Duodenal mucosa (tissue), 2 donors: ENCODE measurements at regions not wholly inside any gene's neighbourhood (a gene's known extent, or its start where the extent isn't known, plus 50 kb on each side); places are given as distances from the start of the nearest gene placed in this dataset.

Experiments
- H3K27ac ChIP-seq: one replicate; pipeline ENCODE4 v1.7.0; 2013; ENCODE audit warnings: low read depth, low read length
- H3K27me3 ChIP-seq, 2 donors: one replicate each; pipeline ENCODE4 v1.7.0; 2013; ENCODE audit warnings: low read length in 2 of 2, control low read depth in 1 of 2; ENCODE audit not compliant: insufficient read depth in 2 of 2, control insufficient read depth in 1 of 2
- H3K36me3 ChIP-seq, 2 donors: one replicate each; pipeline ENCODE4 v1.7.0; 2013; ENCODE audit warnings: low read length in 2 of 2, control low read depth in 1 of 2; ENCODE audit not compliant: insufficient read depth in 2 of 2, control insufficient read depth in 1 of 2
- H3K4me1 ChIP-seq, 2 donors: one replicate each; pipeline ENCODE4 v1.7.0; 2013; ENCODE audit warnings: low read length in 2 of 2, control low read depth in 1 of 2; ENCODE audit not compliant: insufficient read depth in 2 of 2, control insufficient read depth in 1 of 2
- H3K4me3 ChIP-seq, 2 donors: one replicate each; pipeline ENCODE4 v1.7.0; 2013; ENCODE audit warnings: low read length in 2 of 2, low read depth in 1 of 2
- H3K9ac ChIP-seq, 2 donors: one replicate each; pipeline ENCODE4 v1.7.0; 2013; ENCODE audit warnings: low read length in 2 of 2, low read depth in 1 of 2
- H3K9me3 ChIP-seq, 2 donors: one replicate each; pipeline ENCODE4 v1.7.0; 2013; ENCODE audit warnings: low read length in 2 of 2, control low read depth in 1 of 2; ENCODE audit not compliant: control insufficient read depth in 1 of 2

GRCh38 chr4:136156947-136157346 lies 1375.3 kb downstream of the PCDH18 start:
- Histone ChIP-seq H3K27me3 (no peaks in the 10 kb centered on the region), H3K36me3 (no peaks in the 10 kb centered on the region), H3K9me3 (peaks cover 0 to 2% of the 10 kb centered on the region in 2 donors), H3K4me3 (no peak overlapping the region), H3K27ac (no peak overlapping the region), H3K9ac (no peak overlapping the region), H3K4me1 (no peaks in the 10 kb centered on the region)

GRCh38 chr4:136150046-136150445 lies 1382.2 kb downstream of the PCDH18 start:
- Histone ChIP-seq H3K9ac (no peak overlapping the region), H3K36me3 (no peaks in the 10 kb centered on the region), H3K27me3 (no peaks in the 10 kb centered on the region), H3K27ac (no peak overlapping the region), H3K4me1 (no peaks in the 10 kb centered on the region), H3K4me3 (no peak overlapping the region), H3K9me3 (peaks cover 2 to 8% of the 10 kb centered on the region in 2 donors)

- Histone ChIP-seq H3K4me1 (no peaks in the 10 kb centered on the region), H3K27ac (no peak overlapping the region), H3K9ac (no peak overlapping the region), H3K9me3 (no peaks in the 10 kb centered on the region), H3K27me3 (no peaks in the 10 kb centered on the region), H3K4me3 (no peak overlapping the region), H3K36me3 (no peaks in the 10 kb centered on the region)
Measured at GRCh38 chr4:136136601-136137000, 1395.7 kb downstream of the PCDH18 start.

GRCh38 chr4:136124251-136124745 lies 1408.0 kb downstream of the PCDH18 start:
- no peak overlapping the region for H3K4me3 ChIP-seq
- no peak overlapping the region for H3K9ac ChIP-seq
- H3K27me3 ChIP-seq, result no peaks in the 10 kb centered on the region
- H3K4me1 ChIP-seq, result no peaks in the 10 kb centered on the region
- H3K9me3 ChIP-seq, result no peaks in the 10 kb centered on the region
- H3K27ac ChIP-seq, result no peak overlapping the region
- H3K36me3 ChIP-seq, result no peaks in the 10 kb centered on the region

DNA sequence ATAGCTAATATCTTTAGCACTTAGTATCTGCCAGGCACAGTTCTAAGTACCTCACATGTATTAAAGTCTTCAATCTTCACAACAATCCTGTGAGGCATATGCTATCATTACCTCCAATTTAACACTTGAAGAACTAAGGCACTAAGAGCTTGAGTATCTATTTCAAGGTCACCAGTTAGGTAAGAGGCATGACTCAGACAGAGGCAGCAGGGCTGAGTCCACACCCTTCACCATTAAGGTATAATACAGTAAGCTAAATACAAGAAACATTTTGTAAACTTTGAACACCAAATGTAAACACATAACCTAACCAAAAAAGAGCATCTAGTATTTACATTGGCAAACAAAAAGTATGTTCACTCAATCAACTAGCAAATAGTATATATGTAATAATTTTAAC lies 1410.9 kb downstream of the PCDH18 start:
- no peaks in the 10 kb centered on the region for H3K36me3 ChIP-seq
- no peak overlapping the region for H3K4me3 ChIP-seq
- H3K4me1 ChIP-seq, result no peaks in the 10 kb centered on the region
- H3K9ac ChIP-seq, result no peak overlapping the region
- H3K27me3 ChIP-seq, result no peaks in the 10 kb centered on the region
- peaks cover 0 to 3% of the 10 kb centered on the region in 2 donors for H3K9me3 ChIP-seq
- H3K27ac ChIP-seq, result no peak overlapping the region

- peaks cover 0 to 3% of the 10 kb centered on the region in 2 donors for H3K9me3 ChIP-seq
- no peak overlapping the region for H3K9ac ChIP-seq
- no peaks in the 10 kb centered on the region for H3K27me3 ChIP-seq
- H3K4me1 ChIP-seq, result no peaks in the 10 kb centered on the region
- H3K36me3 ChIP-seq, result no peaks in the 10 kb centered on the region
- H3K4me3 ChIP-seq, result no peak overlapping the region
- no peak overlapping the region for H3K27ac ChIP-seq
Measured at GRCh38 chr4:136113921-136114320, 1418.4 kb downstream of the PCDH18 start.

DNA sequence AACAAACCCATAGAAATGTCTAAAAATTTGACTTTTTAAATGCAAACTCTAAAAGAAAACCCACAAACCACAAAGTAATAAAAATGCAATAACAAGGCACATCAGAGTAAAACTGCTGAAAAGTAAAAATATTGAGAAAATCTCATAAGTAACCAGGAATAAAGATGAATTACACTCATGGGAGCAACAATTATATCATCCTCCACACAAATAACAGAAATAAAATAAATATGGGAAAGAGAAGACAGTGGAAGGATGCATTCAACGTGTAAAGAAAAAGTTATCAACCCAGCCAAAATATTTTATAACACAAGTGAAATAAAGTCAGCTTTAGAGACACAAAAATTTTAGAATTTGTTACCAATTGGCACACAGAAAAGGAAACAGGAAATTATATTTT lies 1420.2 kb downstream of the PCDH18 start:
- H3K27ac ChIP-seq, result no peak overlapping the region

GRCh38 chr4:136106753-136107152 lies 1425.5 kb downstream of the PCDH18 start:
- no peaks in the 10 kb centered on the region for H3K4me1 ChIP-seq
- H3K9ac ChIP-seq, result no peak overlapping the region
- H3K27ac ChIP-seq, result no peak overlapping the region
- no peak overlapping the region for H3K4me3 ChIP-seq
- H3K36me3 ChIP-seq, result no peaks in the 10 kb centered on the region
- H3K9me3 ChIP-seq, result peaks cover 0 to 2% of the 10 kb centered on the region in 2 donors
- no peaks in the 10 kb centered on the region for H3K27me3 ChIP-seq

More for the DNA sequence above, 1420.2 kb downstream of the PCDH18 start:
- Histone ChIP-seq H3K36me3 (no peaks in the 10 kb centered on the region), H3K9ac (no peak overlapping the region), H3K4me3 (no peak overlapping the region), H3K27me3 (no peaks in the 10 kb centered on the region), H3K4me1 (no peaks in the 10 kb centered on the region), H3K9me3 (peaks cover 0 to 2% of the 10 kb centered on the region in 2 donors)

DNA sequence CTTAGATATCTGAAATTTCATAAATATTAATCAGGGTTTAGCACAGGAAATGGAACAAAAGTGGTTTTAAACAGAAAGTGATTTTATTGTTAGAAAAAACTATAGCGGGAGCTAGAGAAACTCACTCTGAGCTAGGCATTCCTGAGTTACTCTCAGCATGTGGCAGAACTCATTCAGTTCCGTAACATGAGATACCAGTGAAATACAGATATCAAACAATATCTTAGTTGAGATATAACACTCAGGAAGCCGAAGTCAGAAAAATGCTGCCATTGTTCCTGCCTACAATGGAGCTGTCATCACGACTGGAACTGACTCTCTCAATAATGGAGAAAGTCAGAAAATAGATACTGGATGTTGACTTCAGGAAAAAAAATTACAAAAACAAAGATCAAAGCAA lies 1428.7 kb downstream of the PCDH18 start:
- H3K27ac ChIP-seq, result no peak overlapping the region
- H3K9me3 ChIP-seq, result peaks cover 2 to 17% of the 10 kb centered on the region in 2 donors
- H3K4me1 ChIP-seq, result no peaks in the 10 kb centered on the region
- H3K9ac ChIP-seq, result no peak overlapping the region
- H3K4me3 ChIP-seq, result no peak overlapping the region
- H3K36me3 ChIP-seq, result no peaks in the 10 kb centered on the region
- no peaks in the 10 kb centered on the region for H3K27me3 ChIP-seq

DNA sequence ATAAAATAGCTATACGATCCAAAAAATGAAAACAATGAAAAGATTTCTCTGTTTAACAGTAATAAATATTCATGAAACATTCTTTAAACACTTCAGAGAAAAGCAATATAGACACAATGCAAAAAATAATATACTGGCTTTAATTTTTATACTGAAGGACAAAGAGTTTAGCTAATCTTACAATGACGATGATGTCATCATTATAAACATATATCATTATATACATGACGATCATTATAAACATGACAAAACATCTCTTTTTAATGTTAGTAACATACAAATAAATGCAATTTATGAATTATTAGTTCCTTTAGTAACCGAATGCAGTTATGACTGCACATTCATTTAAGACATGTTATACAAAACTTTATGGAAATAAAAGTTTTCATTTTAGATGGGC lies 1434.6 kb downstream of the PCDH18 start:
- H3K4me3 ChIP-seq, result no peak overlapping the region
- H3K9me3 ChIP-seq, result peaks cover 0 to 20% of the 10 kb centered on the region in 2 donors
- H3K27me3 ChIP-seq, result no peaks in the 10 kb centered on the region
- H3K9ac ChIP-seq, result no peak overlapping the region
- no peaks in the 10 kb centered on the region for H3K4me1 ChIP-seq
- no peak overlapping the region for H3K27ac ChIP-seq
- H3K36me3 ChIP-seq, result no peaks in the 10 kb centered on the region
